SK-N-SH (cell line): ENCODE measurements at regions not wholly inside any gene's neighbourhood (a gene's known extent, or its start where the extent isn't known, plus 50 kb on each side); places are given as distances from the start of the nearest gene placed in this dataset.

Experiments
- CTCF ChIA-PET: fragments of 300-600, 350-600 bp; formaldehyde crosslinking; extraction: SDS; loops from one replicate; lab custom pipeline; 2021; lab: Yijun Ruan, JAX
- POLR2A ChIA-PET: fragments of 350-600 bp; sonication (Branson Sonifier 250); formaldehyde crosslinking; extraction: SDS; loops from one replicate; lab custom pipeline; 2020; ENCODE audit warnings: antibody characterized with exemption, inconsistent platforms; lab: Yijun Ruan, JAX
- DNase-seq: peaks from one replicate; pipeline ENCODE4 v3.0.0; 2012
- H2AFZ ChIP-seq: fragments of 200-600 bp; sonication (generic); 2 replicates; pipeline ENCODE4 v1.8.1; 2016; ENCODE audit warnings: antibody characterized with exemption, mild to moderate bottlenecking, low read depth
- H3F3A ChIP-seq: fragments of 200-600 bp; sonication (generic); replicated peaks from 2 replicates; pipeline ENCODE3; 2016; ENCODE audit warnings: antibody characterized with exemption, mild to moderate bottlenecking; ENCODE audit not compliant: insufficient read depth
- H3K27ac ChIP-seq, 2 experiments: fragments of 200-500 bp in 1 of 2; fragments of 200-600 bp in 1 of 2; sonication (Bioruptor generic) in 1 of 2; sonication (generic), shearing (Covaris generic) in 1 of 2; 2 replicates each; pipeline versions ENCODE4 v1.5.1 to v1.6.1; 2014 to 2016; ENCODE audit warnings: low read depth in 2 of 2, inconsistent platforms in 1 of 2, low read length in 1 of 2, mild to moderate bottlenecking in 1 of 2, mixed read lengths in 1 of 2
- H3K27me3 ChIP-seq: fragments of 200-600 bp; sonication (generic), shearing (Covaris generic); 2 replicates; pipeline ENCODE4 v1.6.1; 2016; ENCODE audit warnings: mixed run types; ENCODE audit not compliant: insufficient read depth
- H3K36me3 ChIP-seq, 2 experiments: fragments of 200-500 bp in 1 of 2; fragments of 200-600 bp in 1 of 2; sonication (Bioruptor generic) in 1 of 2; sonication (generic) in 1 of 2; replicated peaks in 1 of 2; 2 replicates each; pipeline versions ENCODE3 to v1.5.1; 2014 to 2016; ENCODE audit warnings: low read length in 1 of 2, mild to moderate bottlenecking in 1 of 2; ENCODE audit not compliant: insufficient read depth in 2 of 2, control insufficient read depth in 1 of 2
- H3K4me1 ChIP-seq, 2 experiments: fragments of 200-500 bp in 1 of 2; fragments of 200-600 bp in 1 of 2; sonication (Bioruptor generic) in 1 of 2; sonication (generic), shearing (Covaris generic) in 1 of 2; 2 replicates each; pipeline versions ENCODE4 v1.5.1 to v1.6.1; 2014 to 2016; ENCODE audit warnings: low read depth in 1 of 2, low read length in 1 of 2, mixed run types in 1 of 2; ENCODE audit not compliant: insufficient read depth in 2 of 2, control insufficient read depth in 1 of 2
- H3K4me2 ChIP-seq: fragments of 200-600 bp; sonication (generic), shearing (Covaris generic); 2 replicates; pipeline ENCODE4 v1.6.1; 2017; ENCODE audit warnings: mixed run types
- H3K4me3 ChIP-seq, 2 experiments: fragments of 200-500 bp in 1 of 2; fragments of 200-600 bp in 1 of 2; sonication (Bioruptor generic) in 1 of 2; sonication (generic), shearing (Covaris generic) in 1 of 2; 2 replicates each; pipeline versions ENCODE4 v1.5.1 to v1.8.1; 2014 to 2016; ENCODE audit warnings: low read depth in 2 of 2, inconsistent platforms in 1 of 2, low read length in 1 of 2, mild to moderate bottlenecking in 1 of 2, mixed read lengths in 1 of 2, moderate library complexity in 1 of 2
- H3K79me2 ChIP-seq: fragments of 200-600 bp; sonication (generic); 2 replicates; pipeline ENCODE4 v1.8.1; 2017; ENCODE audit warnings: mild to moderate bottlenecking; ENCODE audit not compliant: insufficient read depth
- H3K9ac ChIP-seq: fragments of 200-600 bp; sonication (generic); 2 replicates; pipeline ENCODE4 v1.6.1; 2017; ENCODE audit warnings: mixed run types
- H3K9me2 ChIP-seq: fragments of 200-600 bp; sonication (generic); 2 replicates; pipeline ENCODE4 v1.6.1; 2017; ENCODE audit warnings: mixed run types
- H3K9me3 ChIP-seq: fragments of 200-600 bp; sonication (generic); 2 replicates; pipeline ENCODE4 v1.6.1; 2017; ENCODE audit warnings: mixed run types, mild to moderate bottlenecking, moderate library complexity
- H4K20me1 ChIP-seq: fragments of 200-600 bp; sonication (generic); 2 replicates; pipeline ENCODE4 v1.6.1; 2017; ENCODE audit warnings: mild to moderate bottlenecking, mixed run types; ENCODE audit not compliant: insufficient read depth
- CTCF ChIP-seq: fragments of 200-600 bp; sonication (generic); IDR thresholded peaks from 2 replicates; pipeline ENCODE4 v1.6.1; 2017; ENCODE audit warnings: antibody characterized with exemption, mild to moderate bottlenecking, moderate library complexity
- EZH2phosphoT487 ChIP-seq: fragments of 200-600 bp; sonication (generic); IDR thresholded peaks from 2 replicates; pipeline ENCODE4 v1.6.1; 2017; ENCODE audit warnings: low read depth, mixed run types, mild to moderate bottlenecking, antibody characterized with exemption, moderate library complexity, borderline replicate concordance
- REST ChIP-seq: IDR thresholded peaks from 2 replicates; pipeline ENCODE4 v1.6.1; 2012; ENCODE audit warnings: mild to moderate bottlenecking, low read depth, low read length, moderate library complexity
- USF1 ChIP-seq: IDR thresholded peaks from 2 replicates; pipeline ENCODE4 v1.4.0; 2012; ENCODE audit warnings: low read depth, borderline replicate concordance
- ZBTB33 ChIP-seq: IDR thresholded peaks from 2 replicates; pipeline ENCODE4 v1.4.0; 2012; ENCODE audit warnings: low read depth, borderline replicate concordance
- WGBS: methylation state at CpG from one replicate; pipeline ENCODE4 v1.1.6; 2017; ENCODE audit warnings: low lambda C conversion rate; 5-methylcytosine and 5-hydroxymethylcytosine counted together

- ChIA-PET CTCF (no interaction called here), POLR2A (no interaction called here)
- Histone ChIP-seq H3K9me3 (no peaks in the 10 kb centered on the region), H4K20me1 (no peaks in the 10 kb centered on the region), H3K4me3 (no peak overlapping the region), H3K79me2 (no peaks in the 10 kb centered on the region), H3K36me3 (no peaks in the 10 kb centered on the region), H2AFZ (no peak overlapping the region), H3K4me1 (no peaks in the 10 kb centered on the region), H3K4me2 (no peak overlapping the region; the same call in 1 of the 2 replicates), H3K9me2 (no peaks in the 10 kb centered on the region), H3K27ac (no peak overlapping the region), H3F3A (no peaks in the 10 kb centered on the region), H3K9ac (no peak overlapping the region), H3K27me3 (peaks cover 68% of the 10 kb centered on the region; the same call in 1 of the 2 replicates)
- no peak for TF ChIP-seq REST
- TF ChIP-seq EZH2phosphoT487, result peak; percentile 3; the same call in 1 of the 2 replicates
- no peak for TF ChIP-seq CTCF
- TF ChIP-seq USF1, result no peak
- 21% methylated on average over 15 of the region's 15 CpGs for WGBS
- DNase-seq, result no peak
These were observed 159.0 kb downstream of the TRIM27 start for GRCh38 chr6:28764761-28765282.

- H3K27ac ChIP-seq, result no peak overlapping the region
- WGBS, result 11% methylated on average over 13 of the region's 13 CpGs
- no peaks in the 10 kb centered on the region for H3F3A ChIP-seq
- H3K4me2 ChIP-seq, result peak overlapping the region; percentile 33; the same call in 1 of the 2 replicates
- no peak overlapping the region for H3K4me3 ChIP-seq
- no peaks in the 10 kb centered on the region for H3K4me1 ChIP-seq
- no peak overlapping the region for H3K9ac ChIP-seq
- no peak for DNase-seq
- CTCF ChIA-PET, result no interaction called here
- H3K9me3 ChIP-seq, result no peaks in the 10 kb centered on the region
- no peak overlapping the region for H2AFZ ChIP-seq
- H3K9me2 ChIP-seq, result no peaks in the 10 kb centered on the region
- TF ChIP-seq ZBTB33, result no peak
- peak; percentile 82 for TF ChIP-seq REST
- no peaks in the 10 kb centered on the region for H3K36me3 ChIP-seq
- H4K20me1 ChIP-seq, result no peaks in the 10 kb centered on the region
- H3K27me3 ChIP-seq, result peaks cover 79% of the 10 kb centered on the region; the same call in 1 of the 2 replicates
- H3K79me2 ChIP-seq, result no peaks in the 10 kb centered on the region
- POLR2A ChIA-PET, result no interaction called here
These were observed 157.8 kb downstream of the TRIM27 start for GRCh38 chr6:28765978-28766351.
